Stimulated activated naive B cell treated with anti-CD40 and anti-IgM and Interleukin-4, amounts not matched to agents 10 μg/mL and 1 μg/mL and 100 μg/mL, for 72 hours (primary cell): ENCODE measurements at regions not wholly inside any gene's neighbourhood (a gene's known extent, or its start where the extent isn't known, plus 50 kb on each side); places are given as distances from the start of the nearest gene placed in this dataset.

Experiments used
- ATAC-seq, 2 donors: fragments of 150-1000 bp; cut with Tn5 transposase; replicated peaks; 2 replicates each; pipeline ENCODE4 v1.10.0; 2021; ENCODE audit warnings: moderate library complexity in 1 of 2
- DNase-seq: peaks from one replicate; pipeline ENCODE4 v3.0.0; 2021
- H3K27ac Mint-ChIP-seq: one replicate; pipeline ENCODE4 v1.8.0; 2022; ENCODE audit warnings: mild to moderate bottlenecking, mixed read lengths
- H3K27me3 Mint-ChIP-seq, 2 donors: one replicate each; pipeline ENCODE4 v1.8.0; 2022; ENCODE audit warnings: mixed read lengths in 2 of 2
- H3K36me3 Mint-ChIP-seq, 2 donors: one replicate each; pipeline ENCODE4 v1.8.0; 2022; ENCODE audit warnings: mixed read lengths in 2 of 2, mild to moderate bottlenecking in 1 of 2
- H3K4me1 Mint-ChIP-seq, 2 donors: one replicate each; pipeline ENCODE4 v1.8.0; 2022; ENCODE audit warnings: mixed read lengths in 2 of 2, mild to moderate bottlenecking in 1 of 2
- H3K4me3 Mint-ChIP-seq, 2 donors: one replicate each; pipeline ENCODE4 v1.8.0; 2022; ENCODE audit warnings: mild to moderate bottlenecking in 2 of 2, mixed read lengths in 2 of 2, moderate library complexity in 1 of 2
- H3K9me3 Mint-ChIP-seq, 2 donors: one replicate each; pipeline ENCODE4 v1.8.0; 2022; ENCODE audit warnings: mixed read lengths in 2 of 2, mild to moderate bottlenecking in 1 of 2

- H3K27ac Mint-ChIP-seq = no peak overlapping the region
- H3K4me3 Mint-ChIP-seq = no peak overlapping the region
- DNase-seq (no peak), ATAC-seq (no peak)
- peaks cover 11 to 18% of the 10 kb centered on the region in 2 donors for H3K9me3 Mint-ChIP-seq
- H3K27me3 Mint-ChIP-seq = no peaks in the 10 kb centered on the region
- H3K36me3 Mint-ChIP-seq = no peaks in the 10 kb centered on the region
- no peaks in the 10 kb centered on the region for H3K4me1 Mint-ChIP-seq
These were observed 186.3 kb upstream of the CLEC14A start for GRCh38 chr14:38442208-38442607.

DNA sequence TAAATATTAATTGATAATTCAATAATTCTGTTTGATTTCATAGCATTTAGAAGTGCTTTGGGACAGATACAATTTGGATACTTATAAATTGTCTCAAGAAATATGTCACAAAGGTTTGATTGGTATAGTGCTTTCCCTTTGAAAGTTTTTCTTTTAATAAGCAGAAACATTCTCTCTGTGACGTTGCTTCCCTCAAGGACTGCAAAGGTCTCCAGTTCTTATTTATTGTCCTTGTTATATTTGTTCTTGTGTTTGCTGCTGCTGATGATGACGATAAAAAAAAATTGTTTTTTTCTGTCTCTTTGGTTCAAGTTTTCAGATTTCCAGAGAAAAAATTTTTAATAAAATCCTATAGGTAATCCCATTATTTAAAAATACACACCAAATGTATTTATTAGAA lies 176.3 kb upstream of the CLEC14A start:
- DNase-seq (no peak), ATAC-seq (no peak)
- Mint-ChIP-seq H3K27me3 (no peaks in the 10 kb centered on the region), H3K4me3 (no peak overlapping the region), H3K36me3 (no peaks in the 10 kb centered on the region), H3K27ac (no peak overlapping the region), H3K9me3 (no peaks in the 10 kb centered on the region), H3K4me1 (no peaks in the 10 kb centered on the region)

- DNase-seq (no peak), ATAC-seq (no peak)
- Mint-ChIP-seq H3K4me1 (no peaks in the 10 kb centered on the region), H3K4me3 (no peak overlapping the region), H3K36me3 (no peaks in the 10 kb centered on the region), H3K27ac (no peak overlapping the region), H3K9me3 (no peaks in the 10 kb centered on the region), H3K27me3 (no peaks in the 10 kb centered on the region)
These were observed 175.3 kb upstream of the CLEC14A start for GRCh38 chr14:38431156-38431555.

GRCh38 chr14:38430522-38430921 lies 174.6 kb upstream of the CLEC14A start:
- DNase-seq (no peak), ATAC-seq (no peak)
- no peaks in the 10 kb centered on the region for H3K4me1 Mint-ChIP-seq
- no peak overlapping the region for H3K27ac Mint-ChIP-seq
- H3K27me3 Mint-ChIP-seq = no peaks in the 10 kb centered on the region
- H3K36me3 Mint-ChIP-seq = no peaks in the 10 kb centered on the region
- no peak overlapping the region for H3K4me3 Mint-ChIP-seq
- H3K9me3 Mint-ChIP-seq = peaks cover 0 to 3% of the 10 kb centered on the region in 2 donors

GRCh38 chr14:38425324-38425976 lies 169.6 kb upstream of the CLEC14A start:
- Mint-ChIP-seq H3K27me3 (no peaks in the 10 kb centered on the region), H3K36me3 (no peaks in the 10 kb centered on the region), H3K4me1 (no peaks in the 10 kb centered on the region), H3K9me3 (peaks cover 9 to 14% of the 10 kb centered on the region in 2 donors), H3K27ac (no peak overlapping the region), H3K4me3 (no peak overlapping the region)
- ATAC-seq (no peak), DNase-seq (no peak)

GRCh38 chr14:38420048-38420447 lies 164.2 kb upstream of the CLEC14A start:
- Mint-ChIP-seq H3K4me1 (no peaks in the 10 kb centered on the region), H3K9me3 (peaks cover 4 to 20% of the 10 kb centered on the region in 2 donors), H3K27me3 (no peaks in the 10 kb centered on the region), H3K4me3 (no peak overlapping the region), H3K27ac (no peak overlapping the region), H3K36me3 (no peaks in the 10 kb centered on the region)
- ATAC-seq (no peak), DNase-seq (no peak)

GRCh38 chr14:38419579-38419978 lies 163.7 kb upstream of the CLEC14A start:
- Mint-ChIP-seq H3K4me1 (no peaks in the 10 kb centered on the region), H3K9me3 (peaks cover 2 to 17% of the 10 kb centered on the region in 2 donors)

GRCh38 chr14:38412654-38413053 lies 156.8 kb upstream of the CLEC14A start:
- ATAC-seq = no peak
- Mint-ChIP-seq H3K9me3 (peaks cover 0 to 11% of the 10 kb centered on the region in 2 donors), H3K4me1 (no peaks in the 10 kb centered on the region), H3K27ac (no peak overlapping the region), H3K36me3 (no peaks in the 10 kb centered on the region), H3K27me3 (no peaks in the 10 kb centered on the region), H3K4me3 (no peak overlapping the region)
- no peak for DNase-seq

More at GRCh38 chr14:38419579-38419978, 163.7 kb upstream of the CLEC14A start:
- no peak for DNase-seq
- Mint-ChIP-seq H3K27me3 (no peaks in the 10 kb centered on the region), H3K4me3 (no peak overlapping the region), H3K27ac (no peak overlapping the region), H3K36me3 (no peaks in the 10 kb centered on the region)
- no peak for ATAC-seq

GRCh38 chr14:38410442-38410841 lies 154.5 kb upstream of the CLEC14A start:
- DNase-seq (no peak), ATAC-seq (no peak)
- H3K27me3 Mint-ChIP-seq = no peaks in the 10 kb centered on the region

DNA sequence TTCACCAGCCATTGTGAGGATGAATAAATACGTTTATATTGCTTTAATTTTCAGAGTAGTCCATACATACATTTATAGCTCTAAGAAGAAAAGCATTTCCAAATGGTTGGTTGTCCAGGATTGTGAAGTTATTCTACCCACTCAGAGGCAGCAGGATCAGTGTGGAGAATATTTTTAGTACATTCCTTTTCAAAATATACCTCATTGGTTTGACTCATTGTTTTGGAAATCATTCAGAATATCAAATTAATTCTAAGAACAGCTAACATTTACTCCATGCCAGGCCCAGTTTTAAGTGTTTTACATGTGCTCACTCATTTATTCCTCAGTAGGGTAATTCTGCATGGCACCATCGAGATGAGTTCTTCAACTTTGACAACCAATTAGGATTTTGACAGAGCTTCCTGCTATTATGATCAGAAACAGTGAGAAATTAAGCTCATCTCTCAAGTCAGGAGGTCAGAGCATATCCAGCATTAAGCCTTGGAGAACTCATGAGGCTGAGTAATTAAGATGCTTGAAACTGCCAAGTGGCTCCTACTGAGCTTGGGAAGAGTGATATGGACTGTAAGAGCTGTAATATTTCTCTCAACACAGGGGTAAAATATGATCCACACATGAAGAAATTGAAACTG lies 153.3 kb upstream of the CLEC14A start:
- H3K4me3 Mint-ChIP-seq = no peak overlapping the region
- ATAC-seq (no peak), DNase-seq (no peak)
- H3K9me3 Mint-ChIP-seq = peaks cover 0 to 5% of the 10 kb centered on the region in 2 donors
- no peak overlapping the region for H3K27ac Mint-ChIP-seq
- no peaks in the 10 kb centered on the region for H3K27me3 Mint-ChIP-seq
- no peaks in the 10 kb centered on the region for H3K36me3 Mint-ChIP-seq
- no peaks in the 10 kb centered on the region for H3K4me1 Mint-ChIP-seq

More at GRCh38 chr14:38410442-38410841, 154.5 kb upstream of the CLEC14A start:
- H3K9me3 Mint-ChIP-seq = peaks cover 0 to 5% of the 10 kb centered on the region in 2 donors
- no peaks in the 10 kb centered on the region for H3K4me1 Mint-ChIP-seq
- H3K27ac Mint-ChIP-seq = no peak overlapping the region
- no peaks in the 10 kb centered on the region for H3K36me3 Mint-ChIP-seq
- H3K4me3 Mint-ChIP-seq = no peak overlapping the region

DNA sequence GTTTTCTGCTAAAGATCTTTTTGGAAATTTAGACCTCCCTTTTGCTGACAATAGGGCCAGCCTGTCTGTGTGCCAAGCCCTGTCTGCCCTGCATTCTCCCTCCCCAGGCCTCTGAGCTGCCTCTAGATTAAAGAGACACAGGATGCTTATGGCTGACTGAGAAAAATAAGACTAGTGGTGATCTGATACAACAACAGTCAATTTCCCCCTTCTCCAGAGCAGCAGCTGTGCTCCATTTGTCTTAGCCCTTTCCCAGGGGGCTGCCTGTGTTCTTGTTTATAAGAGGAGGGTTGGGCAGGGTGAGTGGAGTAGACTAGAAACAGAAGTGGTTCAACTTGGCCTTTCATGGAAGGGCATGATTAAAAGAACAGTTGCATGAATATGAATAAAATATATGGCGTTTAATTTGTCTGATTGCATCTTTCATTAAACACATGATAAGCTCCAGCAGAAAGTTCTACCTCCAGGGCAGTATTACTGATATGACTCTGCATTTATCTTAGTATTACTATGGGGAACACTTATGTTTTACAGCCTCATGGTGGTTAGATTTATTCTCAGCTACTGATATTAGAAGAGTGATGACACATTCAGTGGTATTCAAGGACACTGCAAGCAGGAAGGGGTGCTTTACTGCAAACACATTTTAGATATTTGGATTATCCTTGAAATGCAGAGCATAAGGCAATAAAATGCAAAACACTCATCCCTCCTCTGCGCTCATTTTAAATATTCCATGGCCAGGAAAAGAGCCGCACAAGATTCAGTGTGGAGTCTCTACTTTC lies 150.2 kb upstream of the CLEC14A start:
- no peaks in the 10 kb centered on the region for H3K27me3 Mint-ChIP-seq
- DNase-seq = no peak
- H3K4me1 Mint-ChIP-seq = no peaks in the 10 kb centered on the region
- no peaks in the 10 kb centered on the region for H3K9me3 Mint-ChIP-seq
- no peak overlapping the region for H3K4me3 Mint-ChIP-seq
- no peak overlapping the region for H3K27ac Mint-ChIP-seq
- peak in 1 of 2 donors; percentile 25 for ATAC-seq
- H3K36me3 Mint-ChIP-seq = no peaks in the 10 kb centered on the region

DNA sequence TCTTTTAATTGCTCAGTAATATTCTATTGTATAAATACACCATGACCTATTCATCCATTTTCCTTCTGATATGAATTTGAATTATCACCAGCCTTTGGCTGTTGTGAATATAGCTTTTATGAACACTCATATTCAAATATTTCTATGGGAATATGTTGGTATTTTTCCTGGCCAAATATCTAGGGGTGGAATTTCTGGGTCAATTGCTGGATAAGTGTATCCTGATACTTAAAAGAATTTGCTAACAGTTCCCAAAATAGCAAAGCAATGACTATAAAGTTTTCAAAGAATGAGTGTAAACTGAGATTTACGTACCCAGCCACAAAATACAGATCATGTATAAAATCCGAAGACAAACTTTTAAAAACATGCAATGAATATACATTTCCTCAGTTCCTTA lies 148.7 kb upstream of the CLEC14A start:
- ATAC-seq (no peak), DNase-seq (no peak)
- Mint-ChIP-seq H3K27ac (no peak overlapping the region), H3K27me3 (no peaks in the 10 kb centered on the region), H3K4me1 (no peaks in the 10 kb centered on the region), H3K9me3 (no peaks in the 10 kb centered on the region), H3K36me3 (no peaks in the 10 kb centered on the region), H3K4me3 (no peak overlapping the region)

- no peak overlapping the region for H3K4me3 Mint-ChIP-seq
- ATAC-seq = no peak
- H3K27me3 Mint-ChIP-seq = no peaks in the 10 kb centered on the region
- no peaks in the 10 kb centered on the region for H3K36me3 Mint-ChIP-seq
- H3K9me3 Mint-ChIP-seq = no peaks in the 10 kb centered on the region
- no peak for DNase-seq
- no peaks in the 10 kb centered on the region for H3K4me1 Mint-ChIP-seq
- no peak overlapping the region for H3K27ac Mint-ChIP-seq
These were observed 148.2 kb upstream of the CLEC14A start for GRCh38 chr14:38404100-38404541.

GRCh38 chr14:38400751-38401150 lies 144.9 kb upstream of the CLEC14A start:
- no peak overlapping the region for H3K4me3 Mint-ChIP-seq
- DNase-seq (no peak), ATAC-seq (no peak)
- H3K27ac Mint-ChIP-seq = no peak overlapping the region
- H3K9me3 Mint-ChIP-seq = peaks cover 0 to under 1% of the 10 kb centered on the region in 2 donors
- H3K27me3 Mint-ChIP-seq = no peaks in the 10 kb centered on the region
- H3K4me1 Mint-ChIP-seq = no peaks in the 10 kb centered on the region
- H3K36me3 Mint-ChIP-seq = no peaks in the 10 kb centered on the region

GRCh38 chr14:38399652-38400051 lies 143.8 kb upstream of the CLEC14A start:
- ATAC-seq = no peak
- Mint-ChIP-seq H3K4me1 (no peaks in the 10 kb centered on the region), H3K27me3 (no peaks in the 10 kb centered on the region), H3K27ac (no peak overlapping the region), H3K9me3 (peaks cover 0 to 3% of the 10 kb centered on the region in 2 donors), H3K36me3 (no peaks in the 10 kb centered on the region), H3K4me3 (no peak overlapping the region)
- no peak for DNase-seq
